Hepatocyte (in vitro differentiated cells): ENCODE measurements at regions not wholly inside any gene's neighbourhood (a gene's known extent, or its start where the extent isn't known, plus 50 kb on each side); places are given as distances from the start of the nearest gene placed in this dataset.

Source experiments
- CTCF ChIP-seq: fragments of 200-600 bp; sonication (generic); IDR thresholded peaks from 2 replicates; pipeline ENCODE4 v1.5.1; 2016; ENCODE audit warnings: antibody characterized with exemption, mild to moderate bottlenecking; ENCODE audit not compliant: poor library complexity
- EZH2 ChIP-seq: fragments of 200-600 bp; sonication (generic); IDR thresholded peaks from 2 replicates; pipeline ENCODE4 v1.6.1; 2016; ENCODE audit warnings: antibody characterized with exemption, mild to moderate bottlenecking, borderline replicate concordance

DNA sequence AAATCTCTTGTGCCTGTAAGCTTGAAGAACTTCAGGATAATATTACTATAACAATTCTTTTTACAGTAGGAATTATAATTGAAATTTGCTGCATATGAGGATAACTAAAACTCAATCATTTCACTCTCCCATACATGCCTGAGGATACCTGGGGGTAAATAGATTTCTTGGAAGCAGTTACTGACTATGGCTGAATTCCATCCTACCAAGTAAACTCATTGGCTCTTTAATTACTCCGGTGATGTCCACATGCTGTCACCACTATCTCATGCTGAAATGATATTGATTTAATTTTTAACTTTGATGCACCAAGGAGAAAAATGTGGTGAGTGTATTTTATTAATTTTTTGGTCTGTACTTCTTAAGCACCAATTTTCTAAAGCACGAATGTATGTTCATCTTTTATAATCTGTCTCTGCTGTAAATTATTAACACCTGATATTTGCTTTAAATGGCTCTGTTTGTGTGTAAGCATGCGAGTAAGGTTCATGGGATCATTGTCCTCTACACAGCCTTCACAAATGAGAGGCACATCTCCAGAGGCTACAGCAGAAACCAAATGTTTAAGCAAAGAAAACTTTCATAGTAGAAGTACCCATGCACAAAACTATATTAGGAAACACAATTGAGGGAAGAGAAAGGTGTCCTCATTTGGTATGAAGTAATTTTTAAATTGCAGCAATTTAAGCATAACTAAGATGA is 164.2 kb upstream of the POU3F2 start:
- no peak for TF ChIP-seq CTCF
- TF ChIP-seq EZH2, result no peak
